ENCODE measurements at regions not wholly inside any gene's neighbourhood (a gene's known extent, or its start where the extent isn't known, plus 50 kb on each side); places are given as distances from the start of the nearest gene placed in this dataset.

DNA sequence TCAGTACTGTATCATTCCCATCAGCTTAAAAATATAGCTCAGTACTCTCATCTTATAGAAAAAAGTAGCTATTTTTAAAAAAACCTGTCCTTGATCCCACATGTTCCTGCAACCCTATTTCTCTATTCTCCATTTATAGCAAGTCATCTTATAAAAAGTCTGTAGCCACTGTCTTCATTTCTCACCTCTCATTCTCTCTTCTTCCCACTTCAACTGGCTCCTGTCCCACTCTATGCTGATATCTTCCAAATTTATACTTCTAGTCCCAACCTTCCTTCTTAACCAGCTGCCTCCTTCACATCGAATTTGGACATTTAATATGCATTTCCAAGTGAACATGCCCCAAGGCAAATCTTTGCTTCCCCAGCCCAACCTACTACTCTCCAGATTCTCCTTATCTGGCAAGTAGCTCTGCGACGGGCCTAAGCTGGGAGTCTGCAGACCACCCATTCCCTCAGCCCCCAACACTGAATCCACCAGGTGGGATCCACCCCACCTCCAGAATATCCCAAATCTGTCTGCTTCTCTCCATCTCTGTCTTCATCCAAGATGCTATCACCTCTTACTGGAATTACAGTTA, 52.0 kb upstream of the TANC2 start:
- FAIRE-seq: no peak

- FAIRE-seq: no peak
Measured at GRCh38 chr17:62912363-62912762, 53.7 kb upstream of the TANC2 start.

DNA sequence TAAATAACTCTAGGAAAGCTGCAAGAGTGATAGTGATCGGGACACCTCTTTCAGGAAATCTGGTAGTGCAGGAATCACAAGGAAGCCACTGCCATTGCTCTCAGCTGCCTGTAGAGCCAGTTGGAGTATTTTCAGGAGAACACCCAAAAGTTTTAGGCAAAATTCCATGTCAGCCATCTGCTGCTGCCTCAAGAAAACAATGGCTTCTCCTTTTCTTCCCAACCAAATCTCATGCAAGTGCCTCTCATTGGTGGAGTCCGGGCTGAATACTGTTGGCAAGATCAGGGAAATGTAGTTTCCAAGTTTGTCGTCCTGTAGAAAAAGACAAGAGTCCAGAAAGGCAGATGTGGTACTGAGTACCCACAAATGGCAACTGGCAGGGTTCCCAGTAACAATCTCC, 54.9 kb upstream of the TANC2 start:
- no peak for FAIRE-seq

DNA sequence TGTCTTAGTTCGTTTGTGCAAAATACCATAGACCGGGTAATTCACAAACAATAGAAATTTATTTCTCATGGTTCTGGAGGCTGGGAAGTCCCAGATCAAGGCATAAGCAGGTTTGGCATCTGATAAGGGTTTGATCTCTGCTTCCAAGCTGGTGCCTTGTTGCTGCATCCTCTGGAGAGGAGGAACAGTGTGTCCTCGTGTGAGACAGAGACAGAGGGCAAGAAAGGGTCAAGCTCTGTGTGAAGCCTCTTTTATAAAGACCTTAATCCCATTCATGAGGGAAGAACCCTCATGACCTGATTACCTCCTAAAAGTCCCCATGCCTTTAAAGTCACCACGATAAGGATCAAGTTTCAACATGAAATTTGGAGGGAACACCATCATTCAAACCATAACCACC, 55.8 kb upstream of the TANC2 start:
- FAIRE-seq: no peak

DNA sequence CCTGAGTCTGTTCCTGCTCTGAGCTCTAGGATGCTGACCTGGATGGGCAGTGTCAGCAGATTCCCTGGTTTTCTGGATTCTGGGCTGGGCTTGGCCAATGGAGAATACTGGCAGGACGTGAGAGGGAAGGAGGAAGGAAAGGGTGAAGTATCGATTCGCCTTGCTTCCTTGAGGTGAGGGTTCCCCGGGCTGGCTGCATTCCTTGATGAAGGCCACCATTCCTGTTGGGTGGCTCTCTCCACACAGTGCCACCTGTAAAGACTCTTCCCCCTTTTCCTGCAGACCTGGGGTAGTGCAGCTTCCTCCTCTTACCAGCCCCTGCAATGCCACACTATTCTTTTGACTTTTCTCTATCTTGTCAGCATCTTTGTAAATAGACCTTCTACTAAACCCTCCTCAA, 58.1 kb upstream of the TANC2 start:
- FAIRE-seq: no peak

GRCh38 chr17:62906881-62907280, 59.2 kb upstream of the TANC2 start:
- no peak for FAIRE-seq

DNA sequence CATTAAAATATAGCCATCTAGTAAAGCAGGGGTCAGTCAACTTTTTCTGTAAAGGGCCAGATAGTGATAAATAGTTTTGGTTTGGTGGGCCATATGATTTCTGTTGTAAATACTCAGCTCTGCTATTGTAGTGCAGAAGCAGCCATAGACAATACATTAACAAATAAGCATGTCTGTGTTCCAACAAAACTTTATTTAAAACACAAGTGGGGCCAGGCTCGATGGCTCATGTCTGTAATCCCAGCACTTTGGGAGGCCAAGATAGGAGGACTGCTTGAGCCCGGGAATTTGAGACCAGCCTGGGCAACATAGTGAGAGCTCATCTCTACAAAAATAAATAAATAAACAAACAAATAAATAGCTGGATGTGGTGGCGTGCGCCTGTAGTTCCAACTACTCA, 60.8 kb upstream of the TANC2 start:
- FAIRE-seq: no peak

DNA sequence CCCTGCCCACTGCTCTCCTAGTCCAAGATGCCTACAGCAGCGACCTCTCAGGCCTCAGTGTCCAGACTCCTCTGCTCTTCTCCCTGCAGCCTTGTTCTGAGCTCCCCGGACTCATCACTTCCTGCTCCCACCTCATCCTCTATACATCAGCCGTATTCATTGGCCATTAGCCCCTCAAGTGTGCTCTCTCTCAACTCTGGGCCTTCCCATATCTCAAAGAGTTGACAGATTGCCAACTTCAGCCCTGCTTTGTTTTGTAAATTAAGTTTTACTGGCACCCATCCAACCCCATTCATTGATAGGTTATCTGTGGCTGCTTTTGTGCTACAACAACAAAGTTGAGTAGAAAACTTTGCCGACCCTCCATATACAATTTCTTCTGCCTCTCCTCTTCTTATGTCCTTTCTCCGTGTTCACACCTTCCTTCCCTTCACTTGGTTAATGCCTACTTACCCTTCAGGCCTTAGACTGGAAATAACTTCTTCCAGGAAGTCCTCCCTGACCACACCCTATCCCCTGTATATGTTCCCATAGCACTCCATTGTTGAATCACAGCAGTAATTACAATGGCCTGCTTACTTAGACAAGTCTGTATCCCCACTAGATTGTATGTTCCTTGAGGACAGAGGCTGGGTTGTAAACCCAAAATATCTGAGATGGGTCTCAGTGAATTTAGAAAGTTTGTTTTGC, 63.4 kb upstream of the TANC2 start:
- no peak for FAIRE-seq

DNA sequence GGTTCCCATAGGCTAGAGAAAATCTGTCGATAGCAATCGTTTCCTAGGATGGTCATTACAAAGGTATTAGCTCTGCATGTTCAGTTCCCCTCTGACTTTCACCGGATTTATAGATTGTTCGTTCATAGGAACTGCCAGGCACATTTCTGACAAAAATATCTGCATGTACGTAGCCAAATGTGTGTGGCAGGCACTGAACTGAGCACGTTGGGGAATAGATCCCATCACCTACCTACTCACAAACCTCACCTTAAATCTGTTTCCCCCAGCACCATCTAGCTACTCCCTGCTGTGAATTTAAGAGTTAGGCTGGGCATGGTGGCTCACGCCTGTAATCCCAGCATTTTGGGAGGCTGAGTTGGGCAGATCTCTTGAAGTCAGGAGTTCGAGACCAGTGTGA, 64.5 kb upstream of the TANC2 start:
- no peak for FAIRE-seq

GRCh38 chr17:62900096-62900495, 65.9 kb upstream of the TANC2 start:
- no peak for FAIRE-seq

GRCh38 chr17:62899361-62899760, 66.7 kb upstream of the TANC2 start:
- no peak for FAIRE-seq

DNA sequence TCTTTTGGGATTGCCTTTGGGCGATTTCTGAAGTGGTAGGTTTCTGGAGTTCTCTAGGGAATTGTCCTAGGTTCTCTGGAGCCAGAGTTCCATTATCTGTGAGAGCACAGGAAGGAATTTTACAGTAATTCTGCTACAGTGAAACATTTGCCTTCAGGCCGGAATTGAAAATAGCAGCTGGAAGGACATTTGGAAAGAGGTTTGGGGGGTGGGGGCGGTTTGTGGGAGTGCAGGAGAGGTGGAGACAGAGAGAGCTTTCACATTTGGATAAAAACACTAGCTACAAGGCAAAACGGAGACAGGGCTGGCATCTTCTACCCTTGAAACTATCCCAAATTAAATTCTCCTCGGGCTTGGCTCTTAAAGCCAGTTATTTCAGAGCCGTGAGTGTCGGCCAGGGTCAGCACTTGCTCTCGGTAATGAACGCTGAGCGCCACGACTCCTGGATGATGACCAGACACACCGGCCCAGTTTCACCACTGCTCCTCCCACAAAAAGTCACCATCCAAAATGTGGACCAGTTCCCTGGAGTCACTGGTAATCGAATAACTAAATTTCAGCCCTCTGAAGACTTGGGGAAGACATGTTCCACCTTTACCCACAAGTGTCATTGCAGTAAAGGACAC, 67.7 kb upstream of the TANC2 start:
- no peak for FAIRE-seq

- no peak for FAIRE-seq
Measured at GRCh38 chr17:62897706-62898105, 68.3 kb upstream of the TANC2 start.

GRCh38 chr17:62895320-62896301, 70.4 kb upstream of the TANC2 start:
- FAIRE-seq: no peak

- no peak for FAIRE-seq
Measured at GRCh38 chr17:62892870-62893338, 73.1 kb upstream of the TANC2 start.

GRCh38 chr17:62892061-62892675, 73.9 kb upstream of the TANC2 start:
- no peak for FAIRE-seq

GRCh38 chr17:62891659-62892058, 74.4 kb upstream of the TANC2 start:
- FAIRE-seq: no peak

GRCh38 chr17:62888765-62889164, 77.3 kb upstream of the TANC2 start:
- FAIRE-seq: no peak

DNA sequence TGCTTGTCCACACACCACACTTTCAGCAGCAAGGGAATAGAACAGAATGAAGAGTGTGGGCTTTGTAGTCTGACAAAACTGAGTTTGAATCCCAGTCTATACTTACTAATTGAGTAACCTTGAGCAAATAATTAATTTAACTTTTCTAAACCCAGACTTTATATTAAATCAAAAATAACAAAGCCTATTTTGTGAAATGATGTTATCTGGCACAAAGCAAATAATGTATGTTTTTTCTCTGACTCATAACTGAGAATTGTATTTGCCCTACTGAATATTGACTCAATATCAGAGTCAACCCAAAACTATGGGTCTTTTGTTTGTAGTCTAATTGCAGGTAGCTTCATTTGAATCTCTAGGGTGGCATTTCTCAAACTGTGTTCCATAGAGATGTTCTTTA, 77.9 kb upstream of the TANC2 start:
- no peak for FAIRE-seq

DNA sequence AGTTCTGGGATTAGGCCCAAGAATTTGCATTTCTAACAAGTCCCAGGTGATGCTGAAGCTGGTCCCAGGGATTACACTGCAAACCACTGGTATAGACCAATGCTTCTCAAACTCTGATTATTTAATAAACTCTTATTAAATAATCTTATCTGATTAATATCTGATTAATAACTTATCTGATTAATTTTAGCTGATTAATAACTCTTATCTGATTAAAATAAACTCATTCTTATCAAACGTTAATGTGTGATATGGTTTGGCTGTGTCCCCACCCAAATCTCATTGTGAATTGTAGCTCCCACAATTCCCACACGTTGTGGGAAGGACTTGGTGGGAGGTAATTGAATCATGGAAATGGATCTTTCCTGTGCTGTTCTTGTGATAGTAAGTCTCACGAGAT, 78.6 kb upstream of the TANC2 start:
- FAIRE-seq: no peak

DNA sequence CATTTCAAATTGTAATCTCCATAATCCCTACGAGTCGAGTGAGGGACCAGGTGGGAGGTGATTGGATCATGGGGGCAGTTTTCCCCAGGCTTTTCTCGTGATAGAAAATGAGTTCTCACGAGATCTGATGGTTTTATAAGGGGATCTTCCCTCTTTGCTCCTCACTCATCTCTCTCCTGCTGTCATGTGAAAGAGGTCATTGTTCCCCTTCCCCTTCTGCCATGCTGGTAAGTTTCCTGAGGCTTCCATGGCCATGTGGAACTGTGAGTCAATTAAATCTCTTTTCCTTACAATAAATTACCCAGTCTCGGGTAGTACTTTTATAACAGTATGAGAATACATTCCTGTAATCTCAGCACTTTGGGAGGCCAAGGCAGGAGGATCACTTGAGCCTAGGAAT, 76.7 kb upstream of the MARCHF10 start:
- FAIRE-seq: no peak

- FAIRE-seq: no peak
Measured at GRCh38 chr17:62882878-62883277, 74.8 kb upstream of the MARCHF10 start.

- FAIRE-seq: no peak
Measured at GRCh38 chr17:62882284-62882683, 74.2 kb upstream of the MARCHF10 start.
